Retinal pigment epithelial cell (primary cell): ENCODE measurements at regions not wholly inside any gene's neighbourhood (a gene's known extent, or its start where the extent isn't known, plus 50 kb on each side); places are given as distances from the start of the nearest gene placed in this dataset.

ENCODE experiments used
- DNase-seq: peaks from one replicate; pipeline ENCODE4 v3.0.0-alpha.2; 2010; ENCODE audit warnings: low read depth
- H3K4me3 ChIP-seq: 2 replicates; pipeline ENCODE4 v1.5.1; 2011; ENCODE audit warnings: mild to moderate bottlenecking, low read length, control low read depth, moderate library complexity
- TF ChIP-seq, protein P1 (sequence below): conservative IDR thresholded peaks from 2 replicates; pipeline ENCODE4 v1.5.1; 2011; ENCODE audit warnings: low read depth, low read length, control low read depth, inconsistent platforms

DNA sequence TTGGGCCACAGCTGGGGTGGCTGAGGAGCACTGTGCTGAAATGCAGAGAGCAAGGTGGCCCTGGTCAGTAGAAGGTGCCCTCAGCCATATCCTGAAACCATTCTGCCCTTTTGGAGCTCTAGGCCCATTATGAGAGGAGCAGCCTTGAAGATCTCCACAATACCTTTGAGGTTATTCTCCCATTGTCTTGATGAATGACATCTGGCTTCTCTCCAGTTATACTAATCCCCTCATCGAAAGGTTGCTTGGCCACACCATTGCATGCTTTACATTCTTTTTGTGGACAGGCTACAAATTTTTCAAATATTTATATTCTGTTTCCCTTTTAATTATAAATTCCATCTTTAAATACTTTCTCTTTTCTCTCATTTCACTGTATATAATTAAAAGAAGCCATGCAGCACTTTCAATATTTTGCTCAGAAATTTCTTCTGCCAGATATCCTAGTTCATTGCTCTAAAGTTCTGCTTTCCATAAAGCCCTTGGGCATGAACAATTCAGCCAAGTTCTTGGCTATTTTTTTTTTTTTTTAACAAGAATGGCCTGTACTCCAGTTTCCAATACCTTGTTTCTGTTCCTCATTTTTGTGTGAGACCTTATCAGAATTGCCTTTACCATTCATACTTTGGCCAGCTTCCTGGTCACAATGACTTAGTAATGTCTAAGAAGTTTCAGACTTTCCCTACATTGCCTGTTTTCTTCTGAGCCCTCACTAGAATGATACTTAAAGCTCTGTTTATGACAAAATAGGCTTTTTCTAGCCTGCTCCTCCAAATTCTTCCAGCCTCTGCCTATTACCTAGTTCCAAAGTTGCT is 138.9 kb upstream of the SGO1 start:
- no peak overlapping the region for H3K4me3 ChIP-seq
- TF ChIP-seq, protein P1, sequence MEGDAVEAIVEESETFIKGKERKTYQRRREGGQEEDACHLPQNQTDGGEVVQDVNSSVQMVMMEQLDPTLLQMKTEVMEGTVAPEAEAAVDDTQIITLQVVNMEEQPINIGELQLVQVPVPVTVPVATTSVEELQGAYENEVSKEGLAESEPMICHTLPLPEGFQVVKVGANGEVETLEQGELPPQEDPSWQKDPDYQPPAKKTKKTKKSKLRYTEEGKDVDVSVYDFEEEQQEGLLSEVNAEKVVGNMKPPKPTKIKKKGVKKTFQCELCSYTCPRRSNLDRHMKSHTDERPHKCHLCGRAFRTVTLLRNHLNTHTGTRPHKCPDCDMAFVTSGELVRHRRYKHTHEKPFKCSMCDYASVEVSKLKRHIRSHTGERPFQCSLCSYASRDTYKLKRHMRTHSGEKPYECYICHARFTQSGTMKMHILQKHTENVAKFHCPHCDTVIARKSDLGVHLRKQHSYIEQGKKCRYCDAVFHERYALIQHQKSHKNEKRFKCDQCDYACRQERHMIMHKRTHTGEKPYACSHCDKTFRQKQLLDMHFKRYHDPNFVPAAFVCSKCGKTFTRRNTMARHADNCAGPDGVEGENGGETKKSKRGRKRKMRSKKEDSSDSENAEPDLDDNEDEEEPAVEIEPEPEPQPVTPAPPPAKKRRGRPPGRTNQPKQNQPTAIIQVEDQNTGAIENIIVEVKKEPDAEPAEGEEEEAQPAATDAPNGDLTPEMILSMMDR: no peak
- DNase-seq: no peak

DNA sequence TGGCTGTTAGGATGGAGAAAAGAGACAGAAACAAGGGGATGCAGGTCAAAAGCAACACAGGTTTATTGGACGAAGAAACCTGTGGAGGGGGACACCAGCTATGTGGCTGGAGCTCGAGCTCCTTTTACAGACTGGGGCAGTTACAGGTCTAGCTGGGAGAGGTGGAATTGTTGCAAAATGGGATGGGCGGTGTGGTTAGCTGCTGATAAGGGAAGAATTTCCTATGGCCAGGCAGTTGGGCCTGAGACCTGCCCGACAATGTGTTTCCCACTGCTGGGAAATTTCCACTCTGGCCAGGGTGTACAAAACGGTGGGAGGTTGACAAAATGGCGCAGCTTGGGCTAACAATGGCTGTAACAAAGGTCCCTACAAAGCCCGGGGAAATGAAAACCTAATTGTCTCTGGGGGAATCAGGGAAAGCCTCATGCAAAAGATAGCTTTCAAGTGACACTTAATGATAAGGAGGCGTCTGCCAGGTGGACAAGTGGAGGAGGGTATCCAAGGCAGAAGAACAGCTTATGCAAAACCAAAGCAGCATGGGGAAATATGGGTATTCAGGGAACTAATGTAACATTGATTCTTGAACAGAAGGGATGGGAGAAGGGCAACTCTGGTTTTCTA is 137.4 kb upstream of the SGO1 start:
- no peak overlapping the region for H3K4me3 ChIP-seq
- TF ChIP-seq, protein P1: no peak
- DNase-seq: no peak

DNA sequence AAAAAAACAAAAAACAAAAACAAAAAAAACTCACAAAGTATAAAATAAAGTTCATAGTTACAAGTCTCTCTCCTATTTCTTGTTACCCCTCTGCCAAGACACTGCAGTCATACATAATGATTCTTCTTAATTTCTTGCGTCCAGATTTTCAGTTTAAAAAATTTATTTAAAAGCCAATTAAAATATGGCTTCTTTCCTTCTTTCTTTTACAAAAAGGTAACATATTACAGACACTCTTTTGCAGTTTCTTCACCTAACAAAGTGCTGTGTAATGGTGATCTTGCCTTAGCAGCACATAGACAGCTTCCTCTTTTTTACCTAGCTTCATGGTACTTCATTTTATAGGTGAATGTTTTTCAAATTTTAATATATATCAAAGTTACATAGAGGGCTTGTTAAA is 136.1 kb upstream of the SGO1 start:
- H3K4me3 ChIP-seq: no peak overlapping the region
- TF ChIP-seq, protein P1: no peak
- DNase-seq: no peak

GRCh38 chr3:20321391-20322047 is 135.5 kb upstream of the SGO1 start:
- TF ChIP-seq, protein P1: no peak
- H3K4me3 ChIP-seq: no peak overlapping the region
- no peak for DNase-seq

DNA sequence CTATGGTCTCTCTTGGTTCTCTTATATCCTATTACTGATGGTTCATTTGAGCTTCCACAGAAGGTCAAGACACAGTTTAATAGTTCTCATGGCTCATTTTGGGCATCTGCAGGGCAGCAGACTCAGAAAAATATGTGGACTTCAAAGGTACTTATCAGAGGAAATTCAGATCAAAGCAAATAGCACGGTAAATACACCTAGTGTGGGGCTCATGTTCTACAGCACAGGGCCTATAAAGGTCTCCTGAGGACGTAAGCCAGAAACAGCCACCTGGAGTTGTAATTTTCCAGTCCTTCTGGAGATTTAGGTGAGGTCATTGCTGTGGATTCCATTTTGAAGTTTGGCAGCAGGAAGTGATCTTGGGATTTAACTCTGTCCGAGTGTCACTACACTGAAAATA is 134.5 kb upstream of the SGO1 start:
- no peak for DNase-seq
- H3K4me3 ChIP-seq: no peak overlapping the region
- TF ChIP-seq, protein P1: no peak

- TF ChIP-seq, protein P1: no peak
- no peak overlapping the region for H3K4me3 ChIP-seq
- DNase-seq: no peak
Observed at GRCh38 chr3:20319551-20319950, 133.5 kb upstream of the SGO1 start.
